ENCODE measurements at regions not wholly inside any gene's neighbourhood (a gene's known extent, or its start where the extent isn't known, plus 50 kb on each side); places are given as distances from the start of the nearest gene placed in this dataset.
"Not testable (repeated sequence)": the region's sequence is repeated elsewhere in the genome, so short reads cannot be mapped to it uniquely, and the experiment has no call there.

DNA sequence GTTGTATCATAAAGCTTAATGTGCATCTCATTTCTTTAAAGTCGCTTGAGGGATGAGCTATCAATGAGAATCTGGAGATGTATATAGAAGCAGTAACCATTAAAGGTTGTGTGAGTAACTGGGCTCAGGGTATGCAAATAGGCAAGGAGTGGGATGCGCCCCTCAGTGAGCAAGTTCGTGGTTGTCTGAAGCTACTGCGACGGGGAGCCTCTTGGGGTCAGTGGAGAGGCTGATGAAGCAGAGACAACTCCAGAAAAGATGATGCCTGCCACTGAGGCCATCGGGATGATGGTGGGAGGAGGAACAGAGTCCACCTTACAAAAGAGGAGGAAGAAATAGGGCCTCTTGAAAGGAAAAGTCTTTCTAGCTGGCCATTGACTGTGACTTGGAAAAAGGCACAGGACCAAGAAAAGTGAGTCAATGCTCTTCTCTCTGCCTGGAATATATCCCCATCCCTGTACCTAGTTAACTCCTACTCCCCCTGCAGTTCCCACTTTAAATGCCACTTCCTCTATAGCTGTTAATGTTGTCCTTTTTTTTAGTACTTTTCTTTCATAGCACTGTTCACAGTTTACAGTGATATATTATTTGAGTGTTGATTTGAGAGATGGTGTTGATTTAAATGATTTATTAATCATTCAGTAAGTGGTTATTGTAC lies 51.4 kb upstream of the LSM6 start:
- DNase-seq = no peak

DNA sequence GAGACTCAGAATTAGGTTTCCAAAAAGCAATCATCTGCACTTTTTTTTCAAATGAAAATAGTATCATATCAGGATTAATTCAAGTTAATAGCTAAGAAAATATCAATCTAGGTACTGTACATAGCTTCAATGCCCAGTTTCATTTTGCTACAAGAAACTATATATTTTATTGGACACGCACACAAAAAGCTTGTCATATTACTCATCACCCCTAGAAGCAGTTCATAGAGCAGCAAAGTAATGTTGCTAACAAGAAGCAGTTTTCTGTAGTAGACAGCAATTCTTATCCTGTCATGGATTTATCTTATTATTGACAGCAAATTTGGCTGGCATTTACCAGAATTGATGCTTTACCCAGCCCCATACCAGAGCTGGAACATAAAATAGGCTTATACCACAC lies 52.3 kb upstream of the LSM6 start:
- DNase-seq = no peak

DNA sequence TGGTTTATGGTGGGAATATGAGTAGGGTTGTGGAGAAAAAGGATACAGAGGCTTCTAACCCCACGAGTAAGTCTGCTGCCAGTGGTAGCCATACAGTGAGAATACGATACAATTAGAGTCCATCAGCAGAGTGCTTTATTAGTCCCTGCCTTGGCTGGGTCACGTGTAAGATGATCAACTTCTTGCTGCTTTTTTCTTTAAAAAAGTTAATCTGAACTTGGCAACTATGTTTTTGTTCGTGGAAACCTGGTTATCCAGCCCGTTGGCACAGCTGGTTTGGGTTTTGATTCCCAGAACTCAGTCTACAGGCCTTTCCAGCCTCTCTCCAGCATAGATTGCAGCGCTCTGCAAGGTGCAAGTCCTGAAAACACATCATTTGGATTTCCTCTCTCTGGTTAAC lies 53.1 kb upstream of the LSM6 start:
- DNase-seq = no peak

DNA sequence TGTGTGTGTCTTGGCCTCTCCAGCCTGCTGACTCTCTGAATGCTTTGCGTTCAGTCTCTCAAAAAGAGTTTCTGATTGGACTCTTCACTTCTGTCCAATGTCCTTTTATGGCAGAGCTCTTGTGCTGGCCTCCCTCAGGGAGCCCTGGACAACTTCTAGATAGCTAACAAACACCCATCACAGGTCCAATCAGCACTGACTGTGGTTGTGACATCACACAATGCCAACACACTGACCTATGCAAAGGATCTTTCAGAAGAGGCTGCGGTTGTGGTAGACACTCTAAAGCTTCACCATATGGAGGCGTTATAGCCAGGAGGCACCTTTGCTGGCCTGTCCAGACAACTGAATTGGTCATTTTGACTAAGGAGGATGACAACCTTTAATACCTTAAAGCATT lies 53.8 kb upstream of the LSM6 start:
- no peak for DNase-seq

DNA sequence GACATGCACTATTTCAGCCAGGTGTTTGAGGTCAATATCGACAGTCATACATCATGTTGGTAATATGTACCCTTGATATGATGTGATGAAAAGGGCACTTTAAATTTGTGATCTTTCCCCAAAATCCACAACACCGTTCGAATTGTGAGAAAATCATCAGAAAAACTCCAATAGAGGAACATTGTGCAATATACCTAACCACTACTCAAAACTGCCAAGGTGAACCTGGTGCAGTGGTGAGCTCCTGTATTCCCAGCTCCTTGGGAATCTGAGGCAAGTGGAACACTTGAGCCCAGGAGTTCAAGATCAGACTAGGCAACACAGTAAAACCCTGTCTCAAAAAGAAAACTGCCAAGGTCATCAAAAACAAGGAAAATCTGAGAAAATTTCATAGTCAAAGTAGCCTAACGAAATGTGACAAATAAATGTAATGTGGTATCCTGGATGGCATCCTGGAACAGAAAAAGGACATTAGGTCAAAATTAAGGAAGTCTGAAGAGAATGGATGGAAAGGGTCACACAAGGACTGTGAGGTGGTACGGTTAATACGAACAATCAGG lies 55.6 kb upstream of the LSM6 start:
- no peak for DNase-seq

DNA sequence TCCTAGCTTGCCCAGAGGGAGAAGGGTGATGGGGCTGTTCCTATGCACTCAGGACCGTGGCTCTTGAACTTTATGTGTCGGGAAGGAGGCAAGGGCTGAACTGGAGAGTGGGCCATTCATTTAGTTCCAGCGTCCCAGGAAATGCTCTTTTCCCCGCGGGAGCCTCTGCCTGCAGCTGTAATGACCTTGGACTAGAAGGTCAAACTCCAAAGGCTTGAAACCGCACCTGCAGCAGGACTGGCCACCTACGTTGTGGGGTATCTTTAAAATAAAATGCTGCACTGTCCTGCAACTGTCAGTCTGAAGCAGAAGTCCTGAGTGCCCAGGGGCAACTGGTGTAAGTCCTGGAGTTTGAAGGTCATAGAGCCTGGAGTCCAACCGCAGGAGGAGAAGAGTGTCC lies 61.5 kb upstream of the LSM6 start:
- no peak for DNase-seq

DNA sequence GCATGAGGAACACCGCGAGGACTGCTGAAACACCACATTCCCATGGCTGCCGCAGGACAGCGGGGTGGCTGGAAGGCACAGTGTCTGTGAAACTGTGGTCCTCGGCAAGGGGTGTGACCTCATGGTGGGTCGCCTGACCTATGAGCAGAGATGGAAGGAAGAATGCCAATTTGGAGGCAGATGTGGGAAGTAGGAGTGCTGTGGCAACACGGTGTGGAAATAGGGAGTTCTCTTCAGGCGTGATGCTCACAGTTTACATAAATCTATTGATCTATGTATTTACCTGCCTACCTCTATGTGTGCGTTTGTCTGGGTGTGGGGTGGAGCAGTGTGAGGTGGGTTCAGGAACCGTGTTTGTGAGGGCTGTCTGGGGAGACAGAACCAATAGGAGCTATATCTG lies 62.3 kb upstream of the LSM6 start:
- DNase-seq = no peak

DNA sequence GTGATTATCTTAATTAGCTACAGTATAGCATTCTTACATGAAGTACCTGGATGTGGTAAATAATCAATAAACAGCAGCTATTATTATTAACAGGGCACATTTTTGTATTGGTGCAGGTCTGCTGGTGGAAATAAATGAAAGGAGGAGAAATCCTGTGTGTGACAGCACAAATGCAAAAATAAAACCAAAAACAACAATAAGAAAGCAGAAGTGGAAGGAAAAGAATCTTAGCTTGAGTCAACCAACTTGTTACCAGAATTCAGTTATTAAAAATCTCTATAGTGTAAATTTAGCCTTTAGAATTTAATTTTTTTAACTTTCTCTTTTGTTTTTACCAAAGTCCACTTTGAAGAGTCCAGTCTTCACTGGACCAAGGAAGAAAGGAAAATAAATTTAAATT lies 63.1 kb upstream of the LSM6 start:
- no peak for DNase-seq

DNA sequence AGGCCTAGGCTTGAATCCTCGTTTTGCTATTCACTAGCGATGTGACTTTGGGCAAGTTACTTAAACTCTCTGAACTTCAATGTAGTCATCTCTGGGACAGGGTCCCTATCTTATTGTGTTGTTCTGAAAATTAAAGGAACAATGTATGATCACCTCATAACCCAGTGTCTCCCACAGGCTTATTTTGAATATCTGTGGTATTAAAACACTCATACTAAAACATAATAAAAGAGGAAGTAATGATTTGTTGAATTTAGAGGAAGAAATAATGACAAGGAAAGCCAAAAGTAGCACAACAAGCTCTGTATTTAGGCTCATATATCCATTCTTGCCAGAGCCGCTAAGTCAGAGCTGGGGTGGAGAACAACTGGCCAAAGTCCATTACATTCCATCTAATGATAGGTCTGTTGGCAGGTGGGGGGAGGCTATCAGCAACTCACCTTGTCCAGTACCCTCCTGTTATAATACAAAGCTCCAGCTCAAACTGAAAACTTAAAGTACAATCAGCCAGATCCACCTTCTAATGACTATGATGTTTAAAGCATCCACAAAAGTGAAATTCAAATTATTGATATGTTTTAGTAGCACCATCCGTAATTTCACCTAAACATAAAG lies 64.5 kb upstream of the LSM6 start:
- no peak for DNase-seq

DNA sequence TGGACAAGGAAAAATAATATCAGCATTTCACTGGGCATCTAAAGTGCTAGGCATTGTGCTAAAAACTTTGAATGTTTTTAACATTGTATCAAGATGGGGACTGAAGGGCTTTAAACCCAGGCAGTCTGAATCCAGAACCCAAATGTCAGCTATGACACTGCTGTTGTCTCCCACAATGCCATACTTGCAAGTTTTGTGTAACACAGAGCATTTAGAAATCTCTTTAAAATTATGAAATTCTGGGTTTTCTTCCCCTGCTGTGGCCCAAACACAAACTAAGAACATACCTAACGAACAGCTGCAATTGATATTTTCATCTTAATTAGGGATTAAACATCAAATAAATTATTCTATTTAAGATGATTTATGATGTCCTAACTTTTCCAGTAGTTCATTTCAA lies 66.8 kb upstream of the LSM6 start:
- DNase-seq = no peak

DNA sequence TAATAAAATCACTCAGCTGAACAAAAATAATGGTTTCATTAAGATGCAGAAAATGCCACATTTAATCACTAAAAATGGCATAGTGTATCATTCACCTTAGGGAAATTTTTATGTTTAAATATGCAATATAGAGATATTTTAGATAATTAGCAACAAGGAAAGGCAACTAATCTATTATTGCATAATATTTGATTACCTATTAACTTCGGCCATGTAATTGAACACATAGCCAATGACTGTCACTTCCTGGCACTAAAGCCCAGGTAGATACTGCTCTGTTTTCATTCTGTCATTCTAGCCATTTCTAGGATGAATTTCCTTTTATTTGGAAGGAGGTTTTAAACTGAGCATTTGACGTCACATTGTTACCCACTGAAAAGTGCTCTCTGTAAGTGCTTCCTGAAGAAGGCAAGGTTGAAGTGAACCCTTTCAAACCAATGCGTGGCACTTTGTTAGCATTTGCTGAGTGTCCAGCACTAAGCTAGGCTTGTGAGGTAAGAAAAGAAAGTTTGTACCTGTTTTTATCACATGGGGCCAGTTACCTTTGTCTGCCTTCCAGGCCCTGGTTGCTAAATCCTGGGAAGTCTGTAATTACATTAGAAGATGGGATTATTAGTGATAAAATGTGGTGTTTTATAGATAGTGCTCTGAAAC lies 67.8 kb upstream of the LSM6 start:
- DNase-seq = no peak

DNA sequence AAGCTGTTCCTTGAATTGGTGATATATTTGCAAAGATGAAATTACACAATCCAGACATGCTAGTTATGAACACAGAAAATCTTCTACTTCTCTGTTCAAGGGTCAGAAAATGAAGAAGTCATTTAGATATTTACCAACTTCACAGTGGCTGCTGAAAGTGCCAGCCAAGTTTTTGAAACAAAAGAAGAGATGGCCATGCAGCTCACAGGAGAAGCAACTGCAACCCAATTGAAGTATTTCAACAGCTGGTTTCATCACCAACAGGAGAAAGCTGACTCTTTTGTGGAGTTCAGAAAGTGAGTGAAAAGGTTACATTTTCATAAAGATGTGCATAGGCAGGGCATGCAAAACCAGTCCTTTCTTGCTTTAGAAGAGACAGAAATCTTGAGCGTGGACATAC lies 70.1 kb upstream of the LSM6 start:
- DNase-seq = no peak

DNA sequence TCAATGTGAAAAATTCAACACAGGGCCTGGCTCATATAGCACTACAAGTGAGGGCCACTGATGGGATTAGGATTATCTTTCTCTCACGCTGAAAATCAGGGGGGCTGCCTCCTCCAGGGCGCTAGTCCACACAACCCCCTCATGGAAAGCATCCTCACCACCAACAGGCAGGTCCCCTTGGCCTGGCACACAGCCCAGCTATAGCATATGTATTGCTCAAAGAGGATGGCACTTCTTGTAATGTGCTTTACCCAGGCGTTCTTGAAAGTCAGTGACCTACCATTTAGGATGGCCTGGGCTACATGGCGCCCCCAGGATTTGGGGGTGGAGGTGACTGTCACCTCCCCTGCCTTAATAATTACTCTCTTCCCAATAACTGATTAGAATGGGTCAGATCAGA lies 71.0 kb upstream of the LSM6 start:
- no peak for DNase-seq

DNA sequence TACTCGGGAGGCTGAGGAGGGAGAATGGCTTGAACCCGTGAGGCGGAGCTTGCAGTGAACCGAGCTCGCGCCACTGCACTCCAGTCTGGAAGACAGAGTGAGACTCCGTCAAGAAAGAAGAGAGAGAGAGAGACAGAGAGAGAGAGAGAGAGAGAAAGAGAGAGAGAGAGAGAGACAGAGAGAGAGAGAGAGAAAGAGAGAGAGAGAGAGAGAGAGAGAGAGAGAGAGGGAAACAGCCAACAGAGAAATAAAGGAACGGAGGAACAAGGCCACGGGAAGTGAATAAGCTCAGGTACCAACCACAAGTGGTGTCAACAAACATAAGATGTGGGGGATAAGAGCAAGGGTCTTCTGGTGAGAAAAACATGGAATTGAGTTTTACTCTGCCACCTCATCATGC lies 71.5 kb upstream of the LSM6 start:
- DNase-seq = not testable (repeated sequence)

DNA sequence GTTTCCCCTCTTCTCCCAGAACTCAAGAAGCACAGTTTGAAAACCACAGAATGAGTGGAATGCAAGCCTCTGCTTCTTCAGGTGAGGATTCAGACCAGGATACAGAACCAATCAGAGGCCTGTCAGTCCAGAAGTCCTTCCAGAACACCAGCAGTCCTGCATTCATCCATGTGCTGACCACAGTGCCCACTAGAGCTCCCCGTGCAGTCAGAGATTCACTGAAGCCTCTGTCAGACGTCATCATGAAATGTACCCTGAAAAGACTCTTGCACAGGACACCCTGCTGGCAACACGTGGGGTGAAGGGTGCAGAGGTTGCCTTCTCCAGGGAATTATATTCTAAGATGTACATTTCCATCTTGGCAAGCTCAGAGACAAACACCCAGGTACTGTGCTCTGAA lies 75.9 kb upstream of the LSM6 start:
- DNase-seq = no peak

DNA sequence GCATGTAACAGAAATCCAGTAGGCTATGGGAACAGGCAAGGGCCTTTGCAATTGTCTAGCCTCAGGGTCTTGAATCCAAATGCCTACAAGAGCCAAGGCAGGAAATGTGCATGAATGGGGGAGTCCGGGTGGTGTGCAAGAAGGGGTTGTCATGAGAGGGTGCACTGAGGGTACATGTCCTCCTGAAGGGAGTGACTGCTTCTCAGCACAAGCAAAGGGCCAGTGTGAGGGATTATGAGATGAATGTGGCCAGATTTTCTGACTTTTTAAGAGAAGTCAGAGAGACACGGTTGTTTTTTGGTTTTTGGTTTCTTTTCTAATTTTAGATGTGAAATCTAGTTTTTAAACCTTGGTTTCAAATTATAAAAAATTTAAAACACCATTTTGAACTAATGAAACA lies 76.5 kb upstream of the LSM6 start:
- no peak for DNase-seq

DNA sequence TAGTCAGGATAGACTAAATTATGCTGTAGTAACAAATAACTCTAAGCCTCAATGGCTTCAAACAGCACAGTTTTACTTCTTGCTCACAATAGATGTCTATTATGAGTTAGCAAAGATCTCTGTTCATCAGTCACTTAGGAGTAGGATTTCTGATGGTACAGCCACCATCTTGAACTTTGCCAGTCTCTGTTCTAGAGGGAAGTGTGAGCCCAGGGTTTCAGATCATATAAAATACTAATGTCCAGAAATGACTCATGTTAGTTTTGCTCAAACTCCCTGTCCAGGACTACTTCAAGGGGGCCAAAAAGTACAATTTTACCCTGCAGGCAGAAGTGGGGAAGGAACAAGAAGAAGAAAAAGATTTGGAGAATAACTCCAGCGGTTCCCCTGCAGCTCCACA lies 77.1 kb upstream of the LSM6 start:
- no peak for DNase-seq

DNA sequence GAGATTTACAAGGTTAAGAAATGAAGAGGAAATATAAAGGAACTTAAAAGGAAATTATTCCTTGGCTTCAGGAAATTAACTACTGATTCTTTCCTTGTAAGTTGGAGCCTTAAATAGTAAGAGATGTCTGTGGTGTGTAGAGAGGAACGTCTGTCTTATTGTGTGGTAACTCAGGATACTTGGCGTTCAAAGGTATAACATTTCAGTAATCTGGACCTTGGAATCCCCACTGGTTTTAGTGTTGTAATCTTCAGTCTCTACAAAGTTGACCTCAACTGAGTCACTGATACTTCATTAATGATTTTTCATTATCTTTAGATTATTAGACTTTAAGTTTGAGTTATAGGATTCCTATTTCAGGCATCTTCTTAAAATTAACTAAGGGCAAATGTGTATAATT lies 79.1 kb upstream of the LSM6 start:
- no peak for DNase-seq

DNA sequence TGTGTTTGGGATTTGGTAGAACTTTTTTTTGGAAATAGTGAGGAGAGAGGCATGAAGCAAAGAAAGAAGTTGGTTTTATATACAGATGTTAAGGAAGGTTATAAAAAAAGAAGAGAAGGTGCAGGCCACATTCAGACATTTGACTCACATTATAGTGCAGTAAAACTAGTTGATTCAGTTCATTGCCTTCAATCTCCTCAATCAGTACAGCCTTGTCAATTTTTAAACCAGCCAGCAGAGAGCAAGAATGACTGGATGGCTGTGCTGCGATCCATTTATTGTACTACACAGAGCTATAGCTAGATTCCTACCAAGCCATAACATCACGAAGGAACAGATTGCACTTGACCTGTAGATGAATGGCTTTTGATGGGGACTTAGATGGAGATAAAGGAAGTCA lies 79.7 kb upstream of the LSM6 start:
- DNase-seq = no peak

DNA sequence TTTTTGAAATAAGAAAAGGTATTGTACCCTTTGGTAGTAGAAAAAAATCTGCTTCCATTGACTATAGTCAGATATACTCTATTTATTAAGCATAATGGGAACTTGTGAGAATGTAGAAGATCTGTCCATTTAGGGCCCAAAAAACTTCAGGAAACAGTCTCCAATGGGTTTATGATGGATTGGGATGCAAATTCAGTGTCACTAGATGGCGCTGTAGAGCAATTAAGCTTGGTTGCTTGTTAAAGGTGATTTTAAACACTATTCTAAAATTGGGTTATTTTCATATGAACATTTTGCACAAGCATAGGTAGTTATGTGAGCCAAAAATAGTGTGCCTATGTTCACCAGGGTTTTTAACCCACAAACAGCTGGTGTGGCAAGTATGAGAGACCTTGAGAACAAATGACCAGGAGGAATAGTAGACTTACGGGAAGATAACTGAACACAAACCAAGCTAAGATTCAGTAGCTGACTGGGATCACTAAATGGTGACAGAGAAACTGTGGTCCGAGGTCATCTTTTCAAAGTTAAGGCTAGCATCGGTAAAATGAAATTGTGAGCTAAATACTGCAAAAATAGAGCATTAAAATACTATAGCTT lies 80.3 kb upstream of the LSM6 start:
- DNase-seq = peak; percentile 64

DNA sequence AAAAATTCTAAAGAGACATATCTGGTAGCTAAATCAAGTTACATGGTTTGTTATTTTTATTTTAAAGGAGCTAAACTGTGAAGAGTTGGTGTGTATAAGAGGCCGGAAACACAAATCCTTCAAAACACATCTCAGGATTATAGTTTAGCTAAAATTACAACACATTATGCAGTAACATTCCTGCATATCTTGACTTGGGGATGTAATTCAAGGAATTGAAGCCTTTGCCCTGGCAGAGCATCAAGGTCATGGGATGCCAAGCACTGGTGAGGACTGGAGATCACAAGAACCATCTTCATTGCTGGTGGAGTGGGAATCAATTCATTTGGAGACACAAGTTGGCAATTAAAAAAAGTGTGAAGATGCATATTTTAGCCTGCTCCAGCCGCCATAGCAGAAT lies 86.8 kb upstream of the LSM6 start:
- DNase-seq = no peak

DNA sequence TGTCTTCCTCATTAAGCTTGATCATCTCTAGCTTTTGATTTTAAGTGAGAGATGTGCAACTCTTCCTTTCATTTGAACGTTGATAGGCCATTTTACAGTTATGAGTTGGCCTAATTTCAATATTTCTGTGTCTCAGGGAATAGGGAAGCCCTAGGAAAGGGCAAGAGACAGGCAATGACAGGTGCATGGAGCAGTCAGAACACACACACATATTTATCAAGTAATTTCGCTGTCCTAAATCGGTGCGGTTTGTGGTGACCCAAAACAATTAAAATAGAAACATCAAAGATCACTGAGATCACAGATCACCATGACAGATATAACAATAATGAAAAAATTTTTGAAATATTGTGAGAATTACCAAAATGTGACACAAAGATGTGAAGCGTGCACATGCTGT lies 87.7 kb upstream of the LSM6 start:
- no peak for DNase-seq

DNA sequence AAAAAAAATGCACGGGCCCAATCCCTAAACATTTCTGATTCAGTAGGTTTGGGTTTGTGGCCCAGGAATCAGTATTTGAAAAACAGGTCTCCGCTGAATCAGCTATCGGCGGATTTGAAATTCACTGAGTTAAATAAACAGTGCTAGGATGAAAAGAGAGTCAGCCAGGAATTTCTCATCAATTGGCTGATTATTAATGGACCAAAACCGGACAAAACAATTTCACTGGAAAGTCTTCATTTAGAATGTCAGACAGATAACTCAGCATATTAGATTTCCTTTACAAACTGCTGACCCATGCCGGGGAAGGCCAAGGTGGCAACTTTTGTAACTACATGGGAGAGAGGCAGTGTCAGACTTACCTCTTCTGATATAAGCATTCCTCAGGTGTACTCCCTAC lies 99.4 kb upstream of the LSM6 start:
- DNase-seq = no peak

DNA sequence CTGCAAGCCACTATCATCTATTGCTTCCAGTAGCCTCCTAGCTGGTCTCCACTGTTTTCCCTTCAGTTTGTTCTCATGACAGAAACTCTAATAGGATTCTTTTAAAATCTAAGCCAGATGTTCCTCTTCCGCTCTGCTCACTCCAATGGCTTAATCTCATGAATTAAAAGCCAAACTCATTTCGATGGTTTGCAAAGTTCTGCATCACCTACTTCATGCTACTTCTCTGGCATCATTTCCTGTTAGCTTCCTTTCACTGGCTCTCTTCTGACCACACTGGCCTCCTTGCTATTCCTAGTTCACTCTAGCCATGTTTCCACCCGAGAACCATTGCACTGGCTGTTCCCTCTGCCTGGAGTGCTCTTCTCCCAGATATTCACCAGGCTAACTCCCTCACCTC lies 102.0 kb upstream of the LSM6 start:
- DNase-seq = no peak

Measured in COR-L47 (cell line).